Gastrocnemius medialis (tissue), 4 donors: ENCODE measurements at regions not wholly inside any gene's neighbourhood (a gene's known extent, or its start where the extent isn't known, plus 50 kb on each side); places are given as distances from the start of the nearest gene placed in this dataset.

Experiments used
- ATAC-seq, 2 donors: fragments of 150-250 bp; one replicate each; pipeline ENCODE4 v1.9.1; 2016
- DNase-seq, 2 donors: peaks; one replicate each; pipeline ENCODE4 v3.0.0-alpha.2; 2019
- H3K27ac ChIP-seq, 4 donors: fragments of 200-600 bp; sonication (generic); 1 replicate in 1 of 4; 2 replicates in 3 of 4; pipeline ENCODE4 v1.5.1; 2016 to 2018; ENCODE audit warnings: mild to moderate bottlenecking in 2 of 4, moderate library complexity in 1 of 4
- H3K27me3 ChIP-seq, 3 donors: fragments of 200-600 bp; sonication (generic) in 2 of 3; 1 replicate in 1 of 3; 2 replicates in 2 of 3; pipeline versions ENCODE4 v1.5.1 to v1.6.0; 2016 to 2019; ENCODE audit warnings: mild to moderate bottlenecking in 1 of 3, moderate library complexity in 1 of 3
- H3K36me3 ChIP-seq, 2 donors: fragments of 200-600 bp; sonication (generic) in 1 of 2; one replicate each; pipeline ENCODE4 v1.5.1; 2017 to 2018
- H3K4me1 ChIP-seq, 2 donors: fragments of 200-600 bp; sonication (generic) in 1 of 2; one replicate each; pipeline ENCODE4 v1.5.1; 2016 to 2017; ENCODE audit warnings: mild to moderate bottlenecking in 2 of 2
- H3K4me3 ChIP-seq, 4 donors: fragments of 200-600 bp; sonication (generic) in 3 of 4; 1 replicate in 1 of 4; 2 replicates in 3 of 4; pipeline ENCODE4 v1.5.1; 2016 to 2019; ENCODE audit warnings: mild to moderate bottlenecking in 2 of 4
- H3K9me3 ChIP-seq, 3 donors: fragments of 200-600 bp; sonication (generic) in 2 of 3; 1 replicate in 1 of 3; 2 replicates in 2 of 3; pipeline ENCODE4 v1.5.1; 2016 to 2019
- POLR2A ChIP-seq, 2 donors: fragments of 450-650 bp; IDR thresholded peaks; one replicate each; pipeline ENCODE4 v1.6.1; 2017; ENCODE audit warnings: antibody characterized with exemption in 2 of 2, mild to moderate bottlenecking in 2 of 2, moderate library complexity in 2 of 2
- in situ Hi-C, 4 donors: fragments of 200-750 bp; cut with MboI; loops; one replicate each; pipeline versions ENCODE4 v1.15.0 to v1.8.0; 2017; ENCODE audit warnings: low sequenced_read_pairs in 4 of 4
- intact Hi-C: fragments of 100-400 bp; cut with DNase I; formaldehyde crosslinking; loops from one replicate; pipeline ENCODE4 v1.15.1; 2023; ENCODE audit warnings: low total_unique reads
- TF ChIP-seq, protein P1 (sequence below), 5 experiments: fragments of 450-650 bp in 3 of 5; fragments of 200-600 bp in 2 of 5; sonication (generic) in 2 of 5; IDR thresholded peaks in 4 of 5; conservative IDR thresholded peaks in 1 of 5; 1 replicate in 4 of 5; 2 replicates in 1 of 5; pipeline ENCODE4 v1.5.1; 2016 to 2019; ENCODE audit warnings: antibody characterized with exemption in 5 of 5, mild to moderate bottlenecking in 3 of 5, moderate library complexity in 3 of 5

DNA sequence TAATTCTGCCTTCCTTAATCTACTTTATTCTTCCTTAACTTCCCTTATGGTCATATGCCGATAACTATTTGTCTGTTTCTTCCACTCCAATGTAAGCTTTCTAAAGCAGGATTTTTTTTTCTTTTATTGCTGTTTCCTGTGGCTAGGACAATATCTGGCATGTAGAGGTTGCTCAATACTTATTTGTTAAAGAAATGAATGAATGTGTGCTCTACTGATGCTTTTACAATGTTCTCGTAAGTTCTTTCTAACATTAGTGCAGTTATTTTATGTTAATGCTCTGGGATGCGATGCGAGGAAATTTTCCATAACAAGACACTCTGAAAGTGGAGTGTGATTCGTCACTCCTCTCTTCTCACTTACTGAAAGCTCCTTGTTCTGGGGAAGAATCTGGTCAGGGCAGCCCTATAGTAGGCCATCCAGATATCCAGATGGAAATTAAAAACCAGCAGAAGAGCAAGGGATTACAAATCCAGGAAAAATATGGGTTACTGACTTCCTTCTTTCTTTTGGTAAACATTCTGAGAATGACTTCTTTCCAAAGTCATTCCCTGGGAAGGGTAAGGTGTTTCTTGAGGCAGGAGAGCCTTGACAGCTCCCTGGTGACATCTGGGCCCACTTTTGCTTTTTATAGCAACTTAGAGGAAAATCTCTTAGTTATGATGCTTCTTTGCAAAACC lies 420.4 kb downstream of the PDCD6IP start:
- in situ Hi-C loops: no loop called here
- ATAC-seq (no peak), DNase-seq (no peak)
- Histone ChIP-seq H3K4me3 (no peak overlapping the region), H3K4me1 (no peaks in the 10 kb centered on the region), H3K27me3 (no peaks in the 10 kb centered on the region), H3K9me3 (no peaks in the 10 kb centered on the region), H3K27ac (no peak overlapping the region), H3K36me3 (no peaks in the 10 kb centered on the region)
- intact Hi-C loops: no loop called here
- TF ChIP-seq POLR2A (IDR thresholded peaks at IDR 0.05): no peak
- TF ChIP-seq, protein P1, sequence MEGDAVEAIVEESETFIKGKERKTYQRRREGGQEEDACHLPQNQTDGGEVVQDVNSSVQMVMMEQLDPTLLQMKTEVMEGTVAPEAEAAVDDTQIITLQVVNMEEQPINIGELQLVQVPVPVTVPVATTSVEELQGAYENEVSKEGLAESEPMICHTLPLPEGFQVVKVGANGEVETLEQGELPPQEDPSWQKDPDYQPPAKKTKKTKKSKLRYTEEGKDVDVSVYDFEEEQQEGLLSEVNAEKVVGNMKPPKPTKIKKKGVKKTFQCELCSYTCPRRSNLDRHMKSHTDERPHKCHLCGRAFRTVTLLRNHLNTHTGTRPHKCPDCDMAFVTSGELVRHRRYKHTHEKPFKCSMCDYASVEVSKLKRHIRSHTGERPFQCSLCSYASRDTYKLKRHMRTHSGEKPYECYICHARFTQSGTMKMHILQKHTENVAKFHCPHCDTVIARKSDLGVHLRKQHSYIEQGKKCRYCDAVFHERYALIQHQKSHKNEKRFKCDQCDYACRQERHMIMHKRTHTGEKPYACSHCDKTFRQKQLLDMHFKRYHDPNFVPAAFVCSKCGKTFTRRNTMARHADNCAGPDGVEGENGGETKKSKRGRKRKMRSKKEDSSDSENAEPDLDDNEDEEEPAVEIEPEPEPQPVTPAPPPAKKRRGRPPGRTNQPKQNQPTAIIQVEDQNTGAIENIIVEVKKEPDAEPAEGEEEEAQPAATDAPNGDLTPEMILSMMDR (IDR thresholded peaks at IDR 0.05 in 4 of 5, conservative IDR thresholded peaks at IDR 0.05 in 1 of 5): no peak

DNA sequence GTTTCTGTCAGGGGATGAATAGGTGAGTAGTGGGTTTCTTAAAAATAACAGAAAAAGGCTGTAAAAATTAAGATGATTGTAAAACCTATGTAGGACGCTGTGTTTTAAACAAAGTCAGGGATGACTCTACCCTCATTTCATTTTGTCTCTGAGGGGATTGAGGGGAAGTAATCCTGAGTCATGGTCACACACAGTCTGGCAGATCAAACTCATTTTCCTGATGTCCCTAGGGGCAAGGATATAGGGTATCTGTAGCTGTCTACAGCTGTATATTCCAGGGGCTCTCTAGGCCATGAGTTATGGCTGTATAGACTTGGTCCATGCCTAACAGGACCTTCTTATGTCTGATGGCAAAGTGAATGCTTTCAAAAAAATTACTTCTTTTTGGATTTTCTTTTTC lies 421.1 kb downstream of the PDCD6IP start:
- TF ChIP-seq, protein P1 (IDR thresholded peaks at IDR 0.05 in 4 of 5, conservative IDR thresholded peaks at IDR 0.05 in 1 of 5): no peak
- TF ChIP-seq POLR2A (IDR thresholded peaks at IDR 0.05): no peak
- Histone ChIP-seq H3K4me3 (no peak overlapping the region), H3K27ac (no peak overlapping the region), H3K9me3 (no peaks in the 10 kb centered on the region), H3K27me3 (no peaks in the 10 kb centered on the region), H3K4me1 (no peaks in the 10 kb centered on the region), H3K36me3 (no peaks in the 10 kb centered on the region)
- DNase-seq: no peak
- intact Hi-C loops (no loop called here), in situ Hi-C loops (no loop called here)
- ATAC-seq: no peak

DNA sequence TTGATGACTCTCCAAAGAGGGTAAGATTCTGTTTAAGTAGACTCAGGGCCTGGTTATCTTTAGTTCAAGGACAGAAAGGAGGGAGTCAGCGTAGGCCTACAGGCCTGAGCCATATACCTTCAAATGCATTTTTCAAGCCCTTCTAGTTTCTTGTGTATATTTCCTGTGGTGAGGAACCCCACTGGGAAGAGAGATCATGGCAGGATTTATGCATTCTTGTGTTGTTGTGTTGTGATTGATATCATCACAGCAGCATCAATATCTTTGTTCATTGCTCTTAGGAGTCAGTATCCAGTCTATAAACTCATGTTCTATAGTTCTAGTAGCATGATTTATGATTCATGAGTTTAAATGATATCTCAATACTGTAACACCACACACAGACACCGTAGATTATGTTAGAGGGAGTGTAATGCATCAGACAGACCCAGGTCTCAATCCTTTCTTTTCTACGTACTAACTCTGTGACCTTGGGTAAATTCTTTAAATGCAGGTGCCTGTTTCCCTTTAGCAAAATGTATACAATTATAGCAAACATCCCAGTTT lies 427.5 kb downstream of the PDCD6IP start:
- no peak for DNase-seq
- intact Hi-C loops: no loop called here
- no peaks in the 10 kb centered on the region for H3K36me3 ChIP-seq

DNA sequence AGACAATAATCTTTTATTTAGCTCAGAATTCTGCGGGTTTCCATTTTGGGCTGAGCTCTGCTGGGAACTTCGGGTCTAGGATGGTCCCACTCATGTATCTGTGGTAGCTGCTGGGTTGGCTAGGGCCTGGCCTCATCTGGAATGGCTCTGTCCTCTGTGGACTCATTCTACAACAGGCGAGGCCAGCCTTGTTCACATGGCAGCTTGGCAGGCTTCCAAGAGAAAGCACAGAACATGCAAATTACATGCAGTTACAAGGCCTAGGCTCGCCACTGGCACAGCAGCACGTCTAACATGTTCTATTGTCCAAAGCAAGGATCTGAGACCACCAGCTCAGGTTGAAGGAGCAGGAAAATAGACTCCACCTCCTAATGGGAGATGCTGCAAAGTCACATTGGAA lies 431.4 kb downstream of the PDCD6IP start:
- DNase-seq: no peak
- in situ Hi-C loops: no loop called here
- intact Hi-C loops: no loop called here

More for the DNA sequence above, 427.5 kb downstream of the PDCD6IP start:
- ATAC-seq: no peak
- Histone ChIP-seq H3K27me3 (no peaks in the 10 kb centered on the region), H3K27ac (no peak overlapping the region), H3K4me1 (no peaks in the 10 kb centered on the region), H3K4me3 (no peak overlapping the region), H3K9me3 (no peaks in the 10 kb centered on the region)
- TF ChIP-seq, protein P1 (IDR thresholded peaks at IDR 0.05 in 4 of 5, conservative IDR thresholded peaks at IDR 0.05 in 1 of 5): no peak
- TF ChIP-seq POLR2A (IDR thresholded peaks at IDR 0.05): no peak
- in situ Hi-C loops: no loop called here

More for the DNA sequence above, 431.4 kb downstream of the PDCD6IP start:
- Histone ChIP-seq H3K36me3 (no peaks in the 10 kb centered on the region), H3K27ac (no peak overlapping the region), H3K27me3 (no peaks in the 10 kb centered on the region), H3K4me1 (no peaks in the 10 kb centered on the region), H3K9me3 (no peaks in the 10 kb centered on the region), H3K4me3 (no peak overlapping the region)
- no peak for ATAC-seq
- TF ChIP-seq, protein P1 (IDR thresholded peaks at IDR 0.05 in 4 of 5, conservative IDR thresholded peaks at IDR 0.05 in 1 of 5): no peak
